ENCODE measurements at regions not wholly inside any gene's neighbourhood (a gene's known extent, or its start where the extent isn't known, plus 50 kb on each side); places are given as distances from the start of the nearest gene placed in this dataset.

GRCh38 chr18:40157120-40157519 lies 1797.9 kb upstream of the PIK3C3 start:
- TF ChIP-seq CTCF (IDR thresholded peaks at IDR 0.05), result no peak
- no peak for TF ChIP-seq POLR2A (IDR thresholded peaks at IDR 0.05)
- TF ChIP-seq EP300 (IDR thresholded peaks at IDR 0.05), result no peak

Measured in ovary (tissue), 3 donors.